ENCODE measurements at regions not wholly inside any gene's neighbourhood (a gene's known extent, or its start where the extent isn't known, plus 50 kb on each side); places are given as distances from the start of the nearest gene placed in this dataset.

DNA sequence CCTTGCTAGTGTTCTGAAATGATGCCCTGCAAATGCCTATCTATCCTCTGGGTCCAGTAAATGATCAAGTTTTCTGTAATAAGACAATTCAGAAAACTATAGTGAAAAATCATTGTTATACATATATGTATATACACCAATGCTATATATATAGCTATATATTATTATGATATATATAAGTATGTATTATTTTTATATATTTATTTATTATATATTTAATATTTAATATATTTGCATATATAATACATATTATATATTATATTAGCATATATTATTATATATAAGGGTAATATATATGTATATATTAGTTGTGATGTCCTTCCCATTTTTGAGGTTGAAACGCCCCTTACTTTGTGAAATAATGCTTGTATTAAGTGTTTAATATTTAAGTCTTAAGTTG lies 181.4 kb upstream of the CACNA2D1 start:
- TF ChIP-seq CTCF (IDR thresholded peaks at IDR 0.05; ENCODE audit: low read depth, low read length, missing input control) (no peak), RAD21 (IDR thresholded peaks at IDR 0.05) (no peak), EGR1 (IDR thresholded peaks at IDR 0.05; ENCODE audit: low read depth in 2 of 2) (no peak), REST (IDR thresholded peaks at IDR 0.05) (no peak), GABPA (IDR thresholded peaks at IDR 0.05 in 1 of 2, conservative IDR thresholded peaks at IDR 0.05 in 1 of 2) (no peak), JUND (IDR thresholded peaks at IDR 0.05) (no peak)
- TF ChIP-seq, protein P1, sequence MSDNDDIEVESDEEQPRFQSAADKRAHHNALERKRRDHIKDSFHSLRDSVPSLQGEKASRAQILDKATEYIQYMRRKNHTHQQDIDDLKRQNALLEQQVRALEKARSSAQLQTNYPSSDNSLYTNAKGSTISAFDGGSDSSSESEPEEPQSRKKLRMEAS (IDR thresholded peaks at IDR 0.05), result no peak
